ENCODE measurements at regions not wholly inside any gene's neighbourhood (a gene's known extent, or its start where the extent isn't known, plus 50 kb on each side); places are given as distances from the start of the nearest gene placed in this dataset.

DNA sequence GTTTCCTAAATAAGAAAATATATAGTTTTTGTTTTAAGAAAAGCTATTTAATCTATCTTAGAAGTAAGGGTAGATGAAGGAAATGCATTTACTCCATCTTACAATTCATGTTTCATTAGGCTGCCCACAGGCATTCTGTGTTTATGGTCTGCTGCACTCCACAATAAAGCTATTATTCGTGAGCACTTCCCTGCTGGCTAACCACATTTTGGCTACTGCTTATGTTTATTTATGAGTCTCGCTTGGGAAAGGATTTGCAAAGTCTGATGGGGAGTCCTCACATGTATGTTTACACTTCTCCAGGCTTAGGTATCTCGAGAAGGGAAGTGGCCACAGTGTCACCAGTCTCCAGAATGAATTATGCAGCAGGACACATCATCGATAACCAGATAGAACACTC lies 260.8 kb upstream of the VCX start:
- Histone ChIP-seq H3K9me3 (ENCODE audit: control insufficient read depth, low read length) (no peaks in the 10 kb centered on the region), H3K36me3 (ENCODE audit: control insufficient read depth, insufficient read depth, low read length) (no peaks in the 10 kb centered on the region), H3K4me2 (ENCODE audit: low read length) (no peak overlapping the region), H3K4me1 (no peaks in the 10 kb centered on the region), H2AFZ (no peak overlapping the region), H3K4me3 (ENCODE audit: low read depth, low read length) (no peak overlapping the region), H3K79me2 (no peaks in the 10 kb centered on the region), H3K27me3 (ENCODE audit: control insufficient read depth, insufficient read depth, low read length) (no peaks in the 10 kb centered on the region), H3K27ac (no peak overlapping the region), H3K9ac (no peak overlapping the region)
- TF ChIP-seq, protein P1, sequence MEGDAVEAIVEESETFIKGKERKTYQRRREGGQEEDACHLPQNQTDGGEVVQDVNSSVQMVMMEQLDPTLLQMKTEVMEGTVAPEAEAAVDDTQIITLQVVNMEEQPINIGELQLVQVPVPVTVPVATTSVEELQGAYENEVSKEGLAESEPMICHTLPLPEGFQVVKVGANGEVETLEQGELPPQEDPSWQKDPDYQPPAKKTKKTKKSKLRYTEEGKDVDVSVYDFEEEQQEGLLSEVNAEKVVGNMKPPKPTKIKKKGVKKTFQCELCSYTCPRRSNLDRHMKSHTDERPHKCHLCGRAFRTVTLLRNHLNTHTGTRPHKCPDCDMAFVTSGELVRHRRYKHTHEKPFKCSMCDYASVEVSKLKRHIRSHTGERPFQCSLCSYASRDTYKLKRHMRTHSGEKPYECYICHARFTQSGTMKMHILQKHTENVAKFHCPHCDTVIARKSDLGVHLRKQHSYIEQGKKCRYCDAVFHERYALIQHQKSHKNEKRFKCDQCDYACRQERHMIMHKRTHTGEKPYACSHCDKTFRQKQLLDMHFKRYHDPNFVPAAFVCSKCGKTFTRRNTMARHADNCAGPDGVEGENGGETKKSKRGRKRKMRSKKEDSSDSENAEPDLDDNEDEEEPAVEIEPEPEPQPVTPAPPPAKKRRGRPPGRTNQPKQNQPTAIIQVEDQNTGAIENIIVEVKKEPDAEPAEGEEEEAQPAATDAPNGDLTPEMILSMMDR (IDR thresholded peaks at IDR 0.05), result no peak

DNA sequence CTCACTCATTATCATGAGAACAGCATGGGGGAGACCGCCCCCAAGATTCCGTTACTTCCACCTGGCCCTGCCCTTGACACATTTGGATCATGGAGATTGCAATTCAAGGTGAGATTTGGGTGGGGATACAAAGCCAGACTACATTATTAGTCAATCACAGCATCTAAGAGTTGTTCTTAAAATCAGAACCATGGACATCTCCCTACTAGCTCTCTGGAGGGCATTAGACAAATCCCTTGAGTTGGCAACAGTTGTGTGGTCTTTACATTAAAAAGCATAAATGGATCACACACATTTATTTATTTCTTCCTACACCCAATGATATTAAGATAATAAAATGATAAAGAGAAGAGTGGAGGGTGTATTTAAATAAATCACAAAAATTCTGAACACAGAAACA lies 262.8 kb upstream of the VCX start:
- H3K79me2 ChIP-seq, result no peaks in the 10 kb centered on the region
- no peaks in the 10 kb centered on the region for H3K4me1 ChIP-seq
- TF ChIP-seq, protein P1 (IDR thresholded peaks at IDR 0.05), result no peak
- no peak overlapping the region for H3K4me3 ChIP-seq (ENCODE audit: low read depth, low read length)
- H3K36me3 ChIP-seq (ENCODE audit: control insufficient read depth, insufficient read depth, low read length), result no peaks in the 10 kb centered on the region
- no peak overlapping the region for H3K4me2 ChIP-seq (ENCODE audit: low read length)
- no peaks in the 10 kb centered on the region for H3K9me3 ChIP-seq (ENCODE audit: control insufficient read depth, low read length)
- no peak overlapping the region for H2AFZ ChIP-seq
- no peak overlapping the region for H3K27ac ChIP-seq
- no peaks in the 10 kb centered on the region for H3K27me3 ChIP-seq (ENCODE audit: control insufficient read depth, insufficient read depth, low read length)
- no peak overlapping the region for H3K9ac ChIP-seq

DNA sequence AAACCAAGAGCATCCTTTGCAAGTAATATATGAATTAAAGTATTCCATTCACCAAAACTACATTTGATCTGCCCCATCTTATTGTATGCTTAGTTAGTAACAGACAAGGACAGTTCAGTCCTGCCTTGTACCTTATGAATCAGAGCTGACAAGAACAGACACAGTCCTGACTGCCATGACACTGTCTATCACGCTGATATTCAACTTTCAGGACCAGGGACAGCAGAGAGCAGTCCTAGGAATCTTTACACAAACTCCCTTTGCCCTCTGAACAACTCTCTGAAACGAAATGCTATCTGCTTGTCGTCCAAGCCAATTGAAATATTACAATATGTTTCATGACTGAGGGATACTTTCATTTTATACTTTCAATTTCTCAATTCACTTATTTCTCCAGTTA lies 268.6 kb upstream of the VCX start:
- no peak overlapping the region for H3K27ac ChIP-seq
- no peaks in the 10 kb centered on the region for H3K36me3 ChIP-seq (ENCODE audit: control insufficient read depth, insufficient read depth, low read length)
- H3K4me1 ChIP-seq, result no peaks in the 10 kb centered on the region
- H3K79me2 ChIP-seq, result no peaks in the 10 kb centered on the region
- H3K9ac ChIP-seq, result no peak overlapping the region
- no peaks in the 10 kb centered on the region for H3K27me3 ChIP-seq (ENCODE audit: control insufficient read depth, insufficient read depth, low read length)
- TF ChIP-seq, protein P1 (IDR thresholded peaks at IDR 0.05), result no peak
- no peak overlapping the region for H2AFZ ChIP-seq
- H3K4me2 ChIP-seq (ENCODE audit: low read length), result no peak overlapping the region
- no peak overlapping the region for H3K4me3 ChIP-seq (ENCODE audit: low read depth, low read length)
- H3K9me3 ChIP-seq (ENCODE audit: control insufficient read depth, low read length), result no peaks in the 10 kb centered on the region

- H3K27me3 ChIP-seq (ENCODE audit: control insufficient read depth, insufficient read depth, low read length), result no peaks in the 10 kb centered on the region
- H3K4me1 ChIP-seq, result no peaks in the 10 kb centered on the region
- H3K36me3 ChIP-seq (ENCODE audit: control insufficient read depth, insufficient read depth, low read length), result no peaks in the 10 kb centered on the region
These were observed 272.4 kb upstream of the VCX start for GRCh38 chrX:7570432-7571029.

DNA sequence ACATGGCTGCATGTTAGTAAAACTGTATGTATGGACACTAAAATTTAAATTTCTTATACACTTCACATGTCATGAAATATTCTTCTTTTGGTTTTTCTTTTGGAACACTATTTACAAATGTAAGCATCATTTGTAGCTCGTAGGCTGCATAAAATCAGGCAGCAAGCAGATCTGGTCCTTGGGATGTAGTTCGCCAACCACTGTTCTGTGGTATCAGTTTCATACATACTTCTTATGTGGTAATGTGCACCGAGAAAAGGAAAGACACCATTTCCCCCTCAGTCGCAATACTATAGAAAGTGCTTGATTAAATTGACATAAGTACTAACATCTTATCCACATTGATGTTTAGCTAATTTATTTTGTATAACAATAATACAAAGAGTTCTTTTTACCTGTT lies 274.4 kb upstream of the VCX start:
- no peaks in the 10 kb centered on the region for H3K9me3 ChIP-seq (ENCODE audit: control insufficient read depth, low read length)
- no peak overlapping the region for H3K4me2 ChIP-seq (ENCODE audit: low read length)
- no peak overlapping the region for H3K27ac ChIP-seq
- H3K9ac ChIP-seq, result no peak overlapping the region
- H3K79me2 ChIP-seq, result no peaks in the 10 kb centered on the region
- no peaks in the 10 kb centered on the region for H3K36me3 ChIP-seq (ENCODE audit: control insufficient read depth, insufficient read depth, low read length)
- no peak overlapping the region for H3K4me3 ChIP-seq (ENCODE audit: low read depth, low read length)
- no peaks in the 10 kb centered on the region for H3K27me3 ChIP-seq (ENCODE audit: control insufficient read depth, insufficient read depth, low read length)
- TF ChIP-seq, protein P1 (IDR thresholded peaks at IDR 0.05), result no peak
- no peaks in the 10 kb centered on the region for H3K4me1 ChIP-seq
- no peak overlapping the region for H2AFZ ChIP-seq

More at GRCh38 chrX:7570432-7571029, 272.4 kb upstream of the VCX start:
- Histone ChIP-seq H2AFZ (no peak overlapping the region), H3K4me3 (ENCODE audit: low read depth, low read length) (no peak overlapping the region), H3K9ac (no peak overlapping the region), H3K4me2 (ENCODE audit: low read length) (no peak overlapping the region), H3K9me3 (ENCODE audit: control insufficient read depth, low read length) (no peaks in the 10 kb centered on the region), H3K79me2 (no peaks in the 10 kb centered on the region), H3K27ac (no peak overlapping the region)
- TF ChIP-seq, protein P1 (IDR thresholded peaks at IDR 0.05), result no peak
